Esophagus (tissue), 2 donors: ENCODE measurements at regions not wholly inside any gene's neighbourhood (a gene's known extent, or its start where the extent isn't known, plus 50 kb on each side); places are given as distances from the start of the nearest gene placed in this dataset.

Experiments used
- H3K27ac ChIP-seq, 2 donors: one replicate each; pipeline ENCODE4 v1.5.1; 2013; ENCODE audit warnings: low read depth in 2 of 2, mild to moderate bottlenecking in 2 of 2, inconsistent platforms in 1 of 2, low read length in 1 of 2, moderate library complexity in 1 of 2
- H3K27me3 ChIP-seq, 2 donors: one replicate each; pipeline ENCODE4 v1.6.1; 2013; ENCODE audit warnings: low read length in 2 of 2, control low read depth in 1 of 2, mild to moderate bottlenecking in 1 of 2; ENCODE audit not compliant: insufficient read depth in 2 of 2, control insufficient read depth in 1 of 2
- H3K36me3 ChIP-seq, 2 donors: one replicate each; pipeline ENCODE4 v1.6.1; 2013; ENCODE audit warnings: low read length in 1 of 2; ENCODE audit not compliant: control insufficient read depth in 2 of 2, insufficient read depth in 2 of 2
- H3K4me1 ChIP-seq, 2 donors: one replicate each; pipeline ENCODE4 v1.6.1; 2013; ENCODE audit warnings: low read length in 1 of 2; ENCODE audit not compliant: control insufficient read depth in 2 of 2, insufficient read depth in 2 of 2
- H3K4me3 ChIP-seq, 2 donors: one replicate each; pipeline ENCODE4 v1.5.1; 2013; ENCODE audit warnings: low read length in 2 of 2, mild to moderate bottlenecking in 2 of 2, low read depth in 1 of 2, moderate library complexity in 1 of 2
- H3K9me3 ChIP-seq, 2 donors: one replicate each; pipeline ENCODE4 v1.6.1; 2013; ENCODE audit warnings: mild to moderate bottlenecking in 2 of 2, low read depth in 1 of 2, low read length in 1 of 2, moderate library complexity in 1 of 2; ENCODE audit not compliant: control insufficient read depth in 2 of 2, insufficient read depth in 1 of 2
- WGBS, 2 donors: extraction: QIAGEN DNeasy Blood & Tissue Kit; methylation state at CpG; one replicate each; pipeline ENCODE4 v1.1.7; 2013; 5-methylcytosine and 5-hydroxymethylcytosine counted together
- donor health status: healthy with polysubstance abuse.
- donor health status: Bipolar disorder and iron deficiency.

- no peaks in the 10 kb centered on the region for H3K36me3 ChIP-seq
- H3K9me3 ChIP-seq: peaks cover 0 to under 1% of the 10 kb centered on the region in 2 donors
- no peak overlapping the region for H3K4me3 ChIP-seq
- WGBS, 2 donors: 41 to 43% methylated on average over 2 of the region's 2 CpGs
- no peaks in the 10 kb centered on the region for H3K4me1 ChIP-seq
- no peaks in the 10 kb centered on the region for H3K27me3 ChIP-seq
- H3K27ac ChIP-seq: no peak overlapping the region
These were observed 471.5 kb downstream of the CDH8 start for GRCh38 chr16:61564716-61565115.

GRCh38 chr16:61555718-61556441 is 480.4 kb downstream of the CDH8 start:
- H3K4me1 ChIP-seq: no peaks in the 10 kb centered on the region
- H3K27me3 ChIP-seq: no peaks in the 10 kb centered on the region
- no peak overlapping the region for H3K4me3 ChIP-seq
- WGBS, 2 donors: 86 to 87% methylated on average over 24 of the region's 24 CpGs
- no peak overlapping the region for H3K27ac ChIP-seq
- no peaks in the 10 kb centered on the region for H3K36me3 ChIP-seq
- peaks cover 0 to 3% of the 10 kb centered on the region in 2 donors for H3K9me3 ChIP-seq

GRCh38 chr16:61549327-61549726 is 486.9 kb downstream of the CDH8 start:
- Histone ChIP-seq H3K36me3 (no peaks in the 10 kb centered on the region), H3K27me3 (no peaks in the 10 kb centered on the region), H3K4me1 (no peaks in the 10 kb centered on the region), H3K9me3 (no peaks in the 10 kb centered on the region), H3K27ac (no peak overlapping the region), H3K4me3 (no peak overlapping the region)
- WGBS, 2 donors: 56 to 58% methylated on average over 2 of the region's 2 CpGs

- Histone ChIP-seq H3K4me1 (no peaks in the 10 kb centered on the region), H3K27me3 (no peaks in the 10 kb centered on the region), H3K4me3 (no peak overlapping the region), H3K36me3 (no peaks in the 10 kb centered on the region), H3K27ac (no peak overlapping the region), H3K9me3 (no peaks in the 10 kb centered on the region)
These were observed 488.6 kb downstream of the CDH8 start for GRCh38 chr16:61547626-61548025.

- no peaks in the 10 kb centered on the region for H3K36me3 ChIP-seq
- no peaks in the 10 kb centered on the region for H3K4me1 ChIP-seq
- no peaks in the 10 kb centered on the region for H3K27me3 ChIP-seq
- no peaks in the 10 kb centered on the region for H3K9me3 ChIP-seq
- WGBS, 2 donors: 36 to 59% methylated on average over 2 of the region's 2 CpGs
- H3K27ac ChIP-seq: no peak overlapping the region
- no peak overlapping the region for H3K4me3 ChIP-seq
These were observed 492.1 kb downstream of the CDH8 start for GRCh38 chr16:61544165-61544564.

- Histone ChIP-seq H3K4me1 (no peaks in the 10 kb centered on the region), H3K27ac (no peak overlapping the region), H3K4me3 (no peak overlapping the region), H3K36me3 (no peaks in the 10 kb centered on the region), H3K27me3 (no peaks in the 10 kb centered on the region), H3K9me3 (no peaks in the 10 kb centered on the region)
- 49 to 56% methylated on average over 3 of the region's 3 CpGs for WGBS, 2 donors
These were observed 496.0 kb downstream of the CDH8 start for GRCh38 chr16:61540216-61540615.

- no peak overlapping the region for H3K27ac ChIP-seq
- 79 to 86% methylated on average over 2 of the region's 2 CpGs for WGBS, 2 donors
- H3K4me1 ChIP-seq: no peaks in the 10 kb centered on the region
- H3K36me3 ChIP-seq: no peaks in the 10 kb centered on the region
- H3K9me3 ChIP-seq: no peaks in the 10 kb centered on the region
- H3K4me3 ChIP-seq: no peak overlapping the region
- H3K27me3 ChIP-seq: no peaks in the 10 kb centered on the region
These were observed 505.5 kb downstream of the CDH8 start for GRCh38 chr16:61530697-61531096.

GRCh38 chr16:61500851-61501250 is 535.4 kb downstream of the CDH8 start:
- no peak overlapping the region for H3K27ac ChIP-seq
- WGBS, 2 donors: 63 to 70% methylated on average over 2 of the region's 2 CpGs
- H3K4me1 ChIP-seq: no peaks in the 10 kb centered on the region
- H3K27me3 ChIP-seq: no peaks in the 10 kb centered on the region
- no peaks in the 10 kb centered on the region for H3K36me3 ChIP-seq
- H3K9me3 ChIP-seq: no peaks in the 10 kb centered on the region
- no peak overlapping the region for H3K4me3 ChIP-seq

GRCh38 chr16:61480250-61480649 is 556.0 kb downstream of the CDH8 start:
- Histone ChIP-seq H3K9me3 (no peaks in the 10 kb centered on the region), H3K4me1 (no peaks in the 10 kb centered on the region), H3K4me3 (no peak overlapping the region), H3K27ac (no peak overlapping the region), H3K36me3 (no peaks in the 10 kb centered on the region), H3K27me3 (no peaks in the 10 kb centered on the region)
- 88 to 91% methylated on average over 1 of the region's 1 CpG for WGBS, 2 donors

GRCh38 chr16:61471737-61472136 is 564.5 kb downstream of the CDH8 start:
- Histone ChIP-seq H3K4me3 (no peak overlapping the region), H3K4me1 (no peaks in the 10 kb centered on the region), H3K27ac (no peak overlapping the region), H3K27me3 (no peaks in the 10 kb centered on the region), H3K36me3 (no peaks in the 10 kb centered on the region), H3K9me3 (no peaks in the 10 kb centered on the region)
